ENCODE measurements at regions not wholly inside any gene's neighbourhood (a gene's known extent, or its start where the extent isn't known, plus 50 kb on each side); places are given as distances from the start of the nearest gene placed in this dataset.
"Not testable (repeated sequence)": the region's sequence is repeated elsewhere in the genome, so short reads cannot be mapped to it uniquely, and the experiment has no call there.

- DNase-seq = no peak
Measured at GRCh38 chr7:118404211-118404610, 179.7 kb downstream of the ANKRD7 start.

- no peak for DNase-seq
Measured at GRCh38 chr7:118418433-118418832, 193.9 kb downstream of the ANKRD7 start.

GRCh38 chr7:118420888-118421287 is 196.4 kb downstream of the ANKRD7 start:
- DNase-seq = no peak

GRCh38 chr7:118429141-118429540 is 204.6 kb downstream of the ANKRD7 start:
- DNase-seq = no peak

GRCh38 chr7:118436663-118437062 is 212.2 kb downstream of the ANKRD7 start:
- DNase-seq = no peak

- not testable (repeated sequence) for DNase-seq
Measured at GRCh38 chr7:118449030-118449429, 224.5 kb downstream of the ANKRD7 start.

GRCh38 chr7:118449797-118450567 is 225.5 kb downstream of the ANKRD7 start:
- DNase-seq = no peak

GRCh38 chr7:118452128-118452527 is 227.6 kb downstream of the ANKRD7 start:
- DNase-seq = no peak

GRCh38 chr7:118467381-118467780 is 242.9 kb downstream of the ANKRD7 start:
- DNase-seq = no peak

- DNase-seq = no peak
Measured at GRCh38 chr7:118472581-118472980, 248.1 kb downstream of the ANKRD7 start.

GRCh38 chr7:118473271-118473670 is 248.8 kb downstream of the ANKRD7 start:
- DNase-seq = peak in 2 of 58 donors; percentile 8 to 13

- no peak for DNase-seq
Measured at GRCh38 chr7:118476036-118476435, 251.5 kb downstream of the ANKRD7 start.

- no peak for DNase-seq
Measured at GRCh38 chr7:118477036-118477435, 252.5 kb downstream of the ANKRD7 start.

- DNase-seq = no peak
Measured at GRCh38 chr7:118478236-118478635, 253.7 kb downstream of the ANKRD7 start.

GRCh38 chr7:118478931-118479330 is 254.4 kb downstream of the ANKRD7 start:
- no peak for DNase-seq

- no peak for DNase-seq
Measured at GRCh38 chr7:118492466-118492865, 268.0 kb downstream of the ANKRD7 start.

GRCh38 chr7:118496138-118496644 is 271.7 kb downstream of the ANKRD7 start:
- DNase-seq = no peak

- DNase-seq = no peak
Measured at GRCh38 chr7:118502235-118502634, 277.7 kb downstream of the ANKRD7 start.

- DNase-seq = no peak
Measured at GRCh38 chr7:118511146-118511545, 286.6 kb downstream of the ANKRD7 start.

GRCh38 chr7:118517275-118517674 is 292.8 kb downstream of the ANKRD7 start:
- DNase-seq = no peak

- DNase-seq = no peak
Measured at GRCh38 chr7:118525020-118525419, 300.5 kb downstream of the ANKRD7 start.

GRCh38 chr7:118531566-118531965 is 307.1 kb downstream of the ANKRD7 start:
- no peak for DNase-seq

GRCh38 chr7:118559207-118559606 is 334.7 kb downstream of the ANKRD7 start:
- no peak for DNase-seq
